Heart left ventricle (tissue), 13 donors: ENCODE measurements at regions not wholly inside any gene's neighbourhood (a gene's known extent, or its start where the extent isn't known, plus 50 kb on each side); places are given as distances from the start of the nearest gene placed in this dataset.

Source experiments
- POLR2A ChIP-seq, 2 donors: fragments of 450-650 bp; IDR thresholded peaks; one replicate each; pipeline ENCODE4 v1.6.1; 2017; ENCODE audit warnings: antibody characterized with exemption in 2 of 2, mild to moderate bottlenecking in 2 of 2, moderate library complexity in 2 of 2
- TF ChIP-seq, protein P1 (sequence below), 12 donors: fragments of 200-600 bp; sonication (generic) in 4 of 12; IDR thresholded peaks; one replicate each; pipeline versions ENCODE4 v1.5.0 to v1.8.0; 2018 to 2022; ENCODE audit warnings: antibody characterized with exemption in 12 of 12, mild to moderate bottlenecking in 5 of 12
- donor health status: ischemic (EF 13 %, LVEDD 7.1; RV severe dilation, severe dysfunction).
- donor health status: DM: no; HTN: yes; CAD: no.
- donor health status: DM: no; HTN: no; CAD: no.
- donor health status: ischemic (EF 25% LVEDD 6.9; RV normal size, moderate dysfunction).
- donor health status: ischemic (EF 25% LVEDD 5.7; RV mildly dilated, moderate dysfunction).
- donor health status: ischemic (EF 35%, LVEDD 5.7; RV mildly dilated, moderate dysfunction).
- donor health status: nonischemic (EF 11% LVEDD 7.7; RV severe dilation, severe dysfunction).
- donor health status: DM: yes; HTN: yes; CAD: no.
- donor health status: PGD.
- donor health status: ischemic (EF 29% LVEDD 5.4; RV normal size, mild dysfunction).
- donor health status: nonischemic (EF 23%, LVEDD 6.1; RV moderate dilation, normal function).

- TF ChIP-seq POLR2A (IDR thresholded peaks at IDR 0.05): no peak
- TF ChIP-seq, protein P1, sequence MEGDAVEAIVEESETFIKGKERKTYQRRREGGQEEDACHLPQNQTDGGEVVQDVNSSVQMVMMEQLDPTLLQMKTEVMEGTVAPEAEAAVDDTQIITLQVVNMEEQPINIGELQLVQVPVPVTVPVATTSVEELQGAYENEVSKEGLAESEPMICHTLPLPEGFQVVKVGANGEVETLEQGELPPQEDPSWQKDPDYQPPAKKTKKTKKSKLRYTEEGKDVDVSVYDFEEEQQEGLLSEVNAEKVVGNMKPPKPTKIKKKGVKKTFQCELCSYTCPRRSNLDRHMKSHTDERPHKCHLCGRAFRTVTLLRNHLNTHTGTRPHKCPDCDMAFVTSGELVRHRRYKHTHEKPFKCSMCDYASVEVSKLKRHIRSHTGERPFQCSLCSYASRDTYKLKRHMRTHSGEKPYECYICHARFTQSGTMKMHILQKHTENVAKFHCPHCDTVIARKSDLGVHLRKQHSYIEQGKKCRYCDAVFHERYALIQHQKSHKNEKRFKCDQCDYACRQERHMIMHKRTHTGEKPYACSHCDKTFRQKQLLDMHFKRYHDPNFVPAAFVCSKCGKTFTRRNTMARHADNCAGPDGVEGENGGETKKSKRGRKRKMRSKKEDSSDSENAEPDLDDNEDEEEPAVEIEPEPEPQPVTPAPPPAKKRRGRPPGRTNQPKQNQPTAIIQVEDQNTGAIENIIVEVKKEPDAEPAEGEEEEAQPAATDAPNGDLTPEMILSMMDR (IDR thresholded peaks at IDR 0.05): no peak
These were observed 73.6 kb upstream of the SLC25A33 start for GRCh38 chr1:9465640-9466039.
